Hindlimb muscle (tissue), 1 donor: ENCODE measurements at regions not wholly inside any gene's neighbourhood (a gene's known extent, or its start where the extent isn't known, plus 50 kb on each side); places are given as distances from the start of the nearest gene placed in this dataset.

Experiments used
- DNase-seq: peaks from one replicate; pipeline ENCODE4 v3.0.0-alpha.2; 2013

- no peak for DNase-seq
Observed at GRCh38 chr20:25135031-25135430, 53.1 kb upstream of the VSX1 start.

GRCh38 chr20:25136056-25136455 lies 54.1 kb upstream of the VSX1 start:
- DNase-seq = no peak

- DNase-seq = no peak
Observed at GRCh38 chr20:25136643-25137559, 55.0 kb upstream of the VSX1 start.

- no peak for DNase-seq
Observed at GRCh38 chr20:25139029-25139705, 56.3 kb upstream of the ENTPD6 start.

GRCh38 chr20:25140968-25141367 lies 54.5 kb upstream of the ENTPD6 start:
- DNase-seq = no peak

GRCh38 chr20:25142435-25142834 lies 53.1 kb upstream of the ENTPD6 start:
- no peak for DNase-seq

GRCh38 chr20:25145131-25145530 lies 50.4 kb upstream of the ENTPD6 start:
- DNase-seq = peak; percentile 8
